Glutamatergic neuron (in vitro differentiated cells): ENCODE measurements at regions not wholly inside any gene's neighbourhood (a gene's known extent, or its start where the extent isn't known, plus 50 kb on each side); places are given as distances from the start of the nearest gene placed in this dataset.

Source experiments
- DNase-seq: peaks from one replicate; pipeline ENCODE4 v3.0.0; 2022
- H3K27ac Mint-ChIP-seq: one replicate; pipeline ENCODE4 v1.8.0; 2020; ENCODE audit warnings: mild to moderate bottlenecking, mixed read lengths, inconsistent platforms; ENCODE audit not compliant: unreplicated experiment
- H3K27me3 Mint-ChIP-seq: one replicate; pipeline ENCODE4 v1.8.0; 2020; ENCODE audit warnings: mild to moderate bottlenecking, moderate library complexity, mixed read lengths, inconsistent platforms; ENCODE audit not compliant: unreplicated experiment
- H3K36me3 Mint-ChIP-seq: one replicate; pipeline ENCODE4 v1.8.0; 2020; ENCODE audit warnings: mild to moderate bottlenecking, mixed read lengths, inconsistent platforms; ENCODE audit not compliant: unreplicated experiment
- H3K4me1 Mint-ChIP-seq: one replicate; pipeline ENCODE4 v1.8.0; 2020; ENCODE audit warnings: mild to moderate bottlenecking, low read depth, mixed read lengths, inconsistent platforms; ENCODE audit not compliant: unreplicated experiment
- H3K4me3 Mint-ChIP-seq: one replicate; pipeline ENCODE4 v1.8.0; 2020; ENCODE audit warnings: mild to moderate bottlenecking, mixed read lengths, inconsistent platforms; ENCODE audit not compliant: unreplicated experiment
- H3K9me3 Mint-ChIP-seq: one replicate; pipeline ENCODE4 v1.8.0; 2020; ENCODE audit warnings: mild to moderate bottlenecking, moderate library complexity, mixed read lengths, inconsistent platforms; ENCODE audit not compliant: unreplicated experiment
- CTCF ChIP-seq: fragments of 200-600 bp; sonication (generic); IDR thresholded peaks from one replicate; pipeline ENCODE4 v1.5.0; 2021; ENCODE audit not compliant: partially characterized antibody, unreplicated experiment

- TF ChIP-seq CTCF, result no peak
- no peak overlapping the region for H3K4me3 Mint-ChIP-seq
- no peak for DNase-seq
- H3K27me3 Mint-ChIP-seq, result no peaks in the 10 kb centered on the region
- no peaks in the 10 kb centered on the region for H3K4me1 Mint-ChIP-seq
- peaks cover 2% of the 10 kb centered on the region for H3K9me3 Mint-ChIP-seq
- H3K27ac Mint-ChIP-seq, result no peak overlapping the region
- H3K36me3 Mint-ChIP-seq, result no peaks in the 10 kb centered on the region
Observed at GRCh38 chr12:128116537-128116936, 150.4 kb upstream of the TMEM132C start.

- Mint-ChIP-seq H3K27ac (no peak overlapping the region), H3K27me3 (no peaks in the 10 kb centered on the region), H3K36me3 (no peaks in the 10 kb centered on the region), H3K4me1 (no peaks in the 10 kb centered on the region), H3K4me3 (no peak overlapping the region), H3K9me3 (peaks cover 4% of the 10 kb centered on the region)
- DNase-seq, result no peak
- TF ChIP-seq CTCF, result no peak
Observed at GRCh38 chr12:128120035-128120434, 146.9 kb upstream of the TMEM132C start.

- no peaks in the 10 kb centered on the region for H3K36me3 Mint-ChIP-seq
- no peak for TF ChIP-seq CTCF
- H3K9me3 Mint-ChIP-seq, result peaks cover 2% of the 10 kb centered on the region
- H3K27ac Mint-ChIP-seq, result no peak overlapping the region
- no peak for DNase-seq
- H3K4me1 Mint-ChIP-seq, result no peaks in the 10 kb centered on the region
- no peaks in the 10 kb centered on the region for H3K27me3 Mint-ChIP-seq
- no peak overlapping the region for H3K4me3 Mint-ChIP-seq
Observed at GRCh38 chr12:128121424-128121823, 145.5 kb upstream of the TMEM132C start.

DNA sequence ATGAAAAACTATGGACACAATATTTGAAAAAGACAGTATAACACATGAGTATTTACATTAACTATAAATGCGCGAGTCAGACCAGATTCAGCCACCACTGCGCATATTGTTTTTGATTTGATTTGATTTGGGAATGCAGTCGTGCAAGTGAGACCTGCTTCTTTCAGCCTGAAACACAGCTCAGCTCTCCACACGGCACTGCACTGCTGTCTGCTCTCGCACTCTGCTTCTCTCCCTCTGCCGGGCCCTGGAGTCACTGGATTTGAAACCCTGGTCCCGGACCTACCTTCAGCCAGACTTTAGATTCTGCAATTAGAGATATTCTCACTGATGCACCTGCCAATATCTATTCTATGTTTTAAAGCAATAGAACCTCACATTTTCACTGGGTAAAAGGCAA lies 143.9 kb upstream of the TMEM132C start:
- DNase-seq, result no peak
- peaks cover 2% of the 10 kb centered on the region for H3K27me3 Mint-ChIP-seq
- no peak for TF ChIP-seq CTCF
- H3K4me3 Mint-ChIP-seq, result no peak overlapping the region
- H3K36me3 Mint-ChIP-seq, result no peaks in the 10 kb centered on the region
- no peaks in the 10 kb centered on the region for H3K4me1 Mint-ChIP-seq
- peaks cover 2% of the 10 kb centered on the region for H3K9me3 Mint-ChIP-seq
- H3K27ac Mint-ChIP-seq, result no peak overlapping the region

- Mint-ChIP-seq H3K9me3 (peaks cover 6% of the 10 kb centered on the region), H3K27ac (no peak overlapping the region), H3K4me3 (no peak overlapping the region), H3K4me1 (peaks cover 4% of the 10 kb centered on the region), H3K27me3 (peaks cover 2% of the 10 kb centered on the region), H3K36me3 (no peaks in the 10 kb centered on the region)
- TF ChIP-seq CTCF, result no peak
- no peak for DNase-seq
Observed at GRCh38 chr12:128131955-128132354, 135.0 kb upstream of the TMEM132C start.
